ENCODE measurements at regions not wholly inside any gene's neighbourhood (a gene's known extent, or its start where the extent isn't known, plus 50 kb on each side); places are given as distances from the start of the nearest gene placed in this dataset.

DNA sequence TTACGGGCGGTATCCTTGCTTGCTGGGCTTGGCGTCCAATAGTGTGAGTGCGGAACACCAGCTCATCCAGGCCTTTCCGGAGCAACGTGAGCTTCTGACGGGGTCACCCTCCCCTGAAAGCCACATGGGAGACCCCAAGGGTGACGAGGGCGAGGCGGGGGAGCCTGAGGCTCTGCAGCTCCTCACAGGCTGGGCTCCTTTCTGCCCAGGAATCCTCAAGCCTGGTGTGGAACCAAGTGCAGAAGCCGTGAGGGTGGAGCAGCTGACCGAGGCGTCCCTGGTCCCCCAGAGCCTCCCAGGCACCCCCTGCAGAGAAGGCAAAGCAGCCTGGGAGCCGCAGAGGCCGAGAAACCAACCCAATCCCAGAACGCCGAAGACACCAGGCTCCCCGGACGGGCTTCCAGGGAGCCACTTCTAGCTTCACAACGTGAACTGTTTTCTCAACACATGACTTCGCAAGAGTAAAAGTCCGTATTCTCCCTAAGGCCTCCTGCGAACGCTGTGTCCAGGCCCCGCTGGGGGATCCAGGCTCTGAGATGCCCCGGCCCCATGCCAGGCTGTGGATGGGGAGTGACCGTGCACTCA, 530.3 kb downstream of the BRD1 start:
- TF ChIP-seq CTCF (conservative IDR thresholded peaks at IDR 0.05; ENCODE audit: low read length) (no peak), EZH2phosphoT487 (IDR thresholded peaks at IDR 0.05; ENCODE audit: borderline replicate concordance) (no peak)
